Keratinocyte (primary cell): ENCODE measurements at regions not wholly inside any gene's neighbourhood (a gene's known extent, or its start where the extent isn't known, plus 50 kb on each side); places are given as distances from the start of the nearest gene placed in this dataset.
"Not testable (repeated sequence)": the region's sequence is repeated elsewhere in the genome, so short reads cannot be mapped to it uniquely, and the experiment has no call there.

Source experiments
- DNase-seq: peaks from one replicate; pipeline ENCODE4 v3.0.0-alpha.2; 2011; ENCODE audit warnings: low read depth, missing footprints, low spot score
- FAIRE-seq: peaks from 2 replicates; lab custom pipeline; 2011; peaks lifted over from hg19 to GRCh38; lab: Jason Lieb, UNC
- H2AFZ ChIP-seq: 2 replicates; pipeline ENCODE4 v1.6.0; 2012; ENCODE audit warnings: low read length, control low read depth, inconsistent platforms; ENCODE audit not compliant: control insufficient read depth
- H3K27ac ChIP-seq: 2 replicates; pipeline ENCODE4 v1.5.1; 2011; ENCODE audit warnings: low read length; ENCODE audit not compliant: control insufficient read depth, insufficient read depth
- H3K27me3 ChIP-seq: 3 replicates; pipeline ENCODE4 v1.6.0; 2011; ENCODE audit warnings: low read length; ENCODE audit not compliant: control insufficient read depth, insufficient read depth; ENCODE audit errors: extremely low read depth
- H3K36me3 ChIP-seq, 2 experiments: 2 replicates in 1 of 2; 3 replicates in 1 of 2; pipeline ENCODE4 v1.5.1; 2011; ENCODE audit warnings: low read length in 2 of 2, mild to moderate bottlenecking in 1 of 2; ENCODE audit not compliant: control insufficient read depth in 2 of 2, insufficient read depth in 2 of 2; ENCODE audit errors: extremely low read depth in 1 of 2
- H3K4me1 ChIP-seq: 3 replicates; pipeline ENCODE4 v1.5.1; 2011; ENCODE audit warnings: low read length; ENCODE audit not compliant: control insufficient read depth, insufficient read depth; ENCODE audit errors: extremely low read depth
- H3K4me2 ChIP-seq: 3 replicates; pipeline ENCODE4 v1.6.0; 2011; ENCODE audit warnings: low read depth, low read length; ENCODE audit not compliant: control insufficient read depth, insufficient read depth; ENCODE audit errors: extremely low read depth
- H3K4me3 ChIP-seq, 3 experiments: fragments of 200-600 bp in 1 of 3; sonication (generic) in 1 of 3; 2 replicates in 2 of 3; 3 replicates in 1 of 3; pipeline ENCODE4 v1.5.1; 2011 to 2016; ENCODE audit warnings: low read length in 3 of 3, mild to moderate bottlenecking in 3 of 3, control low read depth in 2 of 3, inconsistent platforms in 1 of 3, low read depth in 1 of 3, mixed read lengths in 1 of 3, mixed run types in 1 of 3, moderate library complexity in 1 of 3; ENCODE audit not compliant: control insufficient read depth in 2 of 3, insufficient read depth in 2 of 3; ENCODE audit errors: extremely low read depth in 1 of 3
- H3K79me2 ChIP-seq: 2 replicates; pipeline ENCODE4 v1.6.0; 2012; ENCODE audit warnings: low read length; ENCODE audit not compliant: control insufficient read depth, insufficient read depth
- H3K9ac ChIP-seq: 3 replicates; pipeline ENCODE4 v1.6.0; 2011; ENCODE audit warnings: low read length; ENCODE audit not compliant: control insufficient read depth, insufficient read depth; ENCODE audit errors: extremely low read depth
- H3K9me1 ChIP-seq: 3 replicates; pipeline ENCODE4 v1.6.0; 2011; ENCODE audit warnings: low read length; ENCODE audit not compliant: control insufficient read depth, insufficient read depth; ENCODE audit errors: extremely low read depth
- H3K9me3 ChIP-seq: 2 replicates; pipeline ENCODE4 v1.5.1; 2012; ENCODE audit warnings: low read depth, low read length; ENCODE audit not compliant: control insufficient read depth
- H4K20me1 ChIP-seq: 3 replicates; pipeline ENCODE4 v1.6.0; 2011; ENCODE audit warnings: low read length; ENCODE audit not compliant: control insufficient read depth, insufficient read depth; ENCODE audit errors: extremely low read depth
- CTCF ChIP-seq, 3 experiments: IDR thresholded peaks in 1 of 3; conservative IDR thresholded peaks in 1 of 3; optimal IDR thresholded peaks in 1 of 3; 2 replicates in 2 of 3; 3 replicates in 1 of 3; pipeline versions ENCODE3 to v1.5.1; 2011; ENCODE audit warnings: low read length in 3 of 3, mild to moderate bottlenecking in 3 of 3, moderate library complexity in 2 of 3, control low read depth in 1 of 3, inconsistent platforms in 1 of 3; ENCODE audit not compliant: insufficient read depth in 2 of 3; ENCODE audit errors: extremely low read depth in 1 of 3
- EZH2 ChIP-seq: IDR thresholded peaks from one replicate; pipeline ENCODE4 v1.6.1; 2012; ENCODE audit warnings: inconsistent platforms, mild to moderate bottlenecking, low read length, moderate library complexity
- dilution Hi-C: fragments of 300-500 bp; cut with MboI; formaldehyde crosslinking; loops from one replicate; pipeline ENCODE4 v1.7.0; 2020; ENCODE audit warnings: low sequenced_read_pairs; ENCODE audit not compliant: extremely low pct_ligation_motif_present

GRCh38 chr17:22217135-22217534 is 524.8 kb downstream of the KCNJ18 start:
- Histone ChIP-seq H3K4me3 (no peak overlapping the region), H2AFZ (no peak overlapping the region), H3K4me2 (no peak overlapping the region), H3K79me2 (no peaks in the 10 kb centered on the region), H3K36me3 (no peaks in the 10 kb centered on the region), H3K27me3 (no peaks in the 10 kb centered on the region), H3K4me1 (no peaks in the 10 kb centered on the region), H3K9me1 (no peaks in the 10 kb centered on the region), H3K9ac (no peak overlapping the region), H3K9me3 (no peaks in the 10 kb centered on the region), H4K20me1 (no peaks in the 10 kb centered on the region), H3K27ac (no peak overlapping the region)
- FAIRE-seq (no peak), DNase-seq (no peak)
- dilution Hi-C loops = no loop called here
- no peak for TF ChIP-seq EZH2
- TF ChIP-seq CTCF (optimal IDR thresholded peaks at IDR 0.05 in 1 of 3, IDR thresholded peaks at IDR 0.05 in 1 of 3, conservative IDR thresholded peaks at IDR 0.05 in 1 of 3; ENCODE audit: extremely low read depth in 1 of 3, insufficient read depth in 2 of 3, low read length in 3 of 3) = no peak

GRCh38 chr17:22221344-22221743 is 529.0 kb downstream of the KCNJ18 start:
- H3K4me1 ChIP-seq = no peaks in the 10 kb centered on the region
- no peak overlapping the region for H3K4me3 ChIP-seq
- no peak overlapping the region for H2AFZ ChIP-seq
- H3K9me1 ChIP-seq = no peaks in the 10 kb centered on the region
- no peaks in the 10 kb centered on the region for H3K9me3 ChIP-seq
- DNase-seq (no peak), FAIRE-seq (no peak)
- dilution Hi-C loops = no loop called here
- H3K36me3 ChIP-seq = no peaks in the 10 kb centered on the region
- TF ChIP-seq EZH2 (no peak), CTCF (optimal IDR thresholded peaks at IDR 0.05 in 1 of 3, IDR thresholded peaks at IDR 0.05 in 1 of 3, conservative IDR thresholded peaks at IDR 0.05 in 1 of 3; ENCODE audit: extremely low read depth in 1 of 3, insufficient read depth in 2 of 3, low read length in 3 of 3) (no peak)
- H3K27me3 ChIP-seq = no peaks in the 10 kb centered on the region
- H3K9ac ChIP-seq = no peak overlapping the region
- no peak overlapping the region for H3K27ac ChIP-seq
- no peaks in the 10 kb centered on the region for H4K20me1 ChIP-seq
- H3K4me2 ChIP-seq = no peak overlapping the region
- no peaks in the 10 kb centered on the region for H3K79me2 ChIP-seq

GRCh38 chr17:22226477-22226876 is 534.2 kb downstream of the KCNJ18 start:
- H3K36me3 ChIP-seq, H3K79me2 ChIP-seq, H4K20me1 ChIP-seq, dilution Hi-C loops, H3K27ac ChIP-seq, DNase-seq, H3K9me1 ChIP-seq, H2AFZ ChIP-seq, H3K4me2 ChIP-seq, H3K4me3 ChIP-seq, H3K4me1 ChIP-seq, FAIRE-seq, H3K9ac ChIP-seq, H3K27me3 ChIP-seq, H3K9me3 ChIP-seq: not testable (repeated sequence)

- H3K36me3 ChIP-seq, FAIRE-seq, H3K4me1 ChIP-seq, H4K20me1 ChIP-seq, H3K9ac ChIP-seq, H3K9me3 ChIP-seq, dilution Hi-C loops, H3K79me2 ChIP-seq, DNase-seq, H3K4me2 ChIP-seq, H2AFZ ChIP-seq, H3K27me3 ChIP-seq, H3K9me1 ChIP-seq, H3K4me3 ChIP-seq, H3K27ac ChIP-seq: not testable (repeated sequence)
Observed at GRCh38 chr17:22226932-22227331, 534.6 kb downstream of the KCNJ18 start.
